Fibroblast of lung (primary cell): ENCODE measurements at regions not wholly inside any gene's neighbourhood (a gene's known extent, or its start where the extent isn't known, plus 50 kb on each side); places are given as distances from the start of the nearest gene placed in this dataset.

Source experiments
- DNase-seq, 2 donors: peaks; one replicate each; pipeline versions ENCODE4 v3.0.0 to v3.0.0-alpha.2; 2010; ENCODE audit warnings: low read depth in 2 of 2
- H2AFZ ChIP-seq: 2 replicates; pipeline ENCODE4 v1.5.1; 2012; ENCODE audit warnings: low read length, control low read depth, inconsistent platforms
- H3K27ac ChIP-seq: 2 replicates; pipeline ENCODE4 v1.5.1; 2011; ENCODE audit warnings: low read length, control low read depth; ENCODE audit not compliant: insufficient read depth
- H3K27me3 ChIP-seq: 2 replicates; pipeline ENCODE4 v1.5.1; 2011; ENCODE audit warnings: mild to moderate bottlenecking, low read length; ENCODE audit not compliant: control insufficient read depth, insufficient read depth
- H3K36me3 ChIP-seq: 2 replicates; pipeline ENCODE4 v1.5.1; 2011; ENCODE audit warnings: low read length; ENCODE audit not compliant: control insufficient read depth, insufficient read depth
- H3K4me1 ChIP-seq: 2 replicates; pipeline ENCODE4 v1.5.1; 2011; ENCODE audit warnings: low read length; ENCODE audit not compliant: control insufficient read depth, insufficient read depth; ENCODE audit errors: extremely low read depth
- H3K4me2 ChIP-seq: 2 replicates; pipeline ENCODE4 v1.5.1; 2011; ENCODE audit warnings: low read length, control low read depth; ENCODE audit not compliant: insufficient read depth; ENCODE audit errors: extremely low read depth
- H3K4me3 ChIP-seq, 4 experiments: fragments of 200-600 bp in 1 of 4; sonication (generic) in 1 of 4; replicated peaks in 1 of 4; 2 replicates each; pipeline ENCODE4 v1.5.1; 2011 to 2016; ENCODE audit warnings: low read length in 4 of 4, low read depth in 3 of 4, mild to moderate bottlenecking in 3 of 4, control low read depth in 2 of 4, inconsistent platforms in 1 of 4, mixed read lengths in 1 of 4; ENCODE audit not compliant: insufficient read depth in 1 of 4; ENCODE audit errors: control extremely low read depth in 1 of 4
- H3K79me2 ChIP-seq: 2 replicates; pipeline ENCODE4 v1.5.1; 2012; ENCODE audit warnings: mild to moderate bottlenecking, low read length, inconsistent platforms; ENCODE audit not compliant: control insufficient read depth, insufficient read depth
- H3K9ac ChIP-seq: 2 replicates; pipeline ENCODE4 v1.5.1; 2011; ENCODE audit warnings: mild to moderate bottlenecking, low read length, control low read depth; ENCODE audit not compliant: insufficient read depth
- H3K9me3 ChIP-seq: 2 replicates; pipeline ENCODE4 v1.5.1; 2012; ENCODE audit warnings: low read depth, low read length; ENCODE audit not compliant: control insufficient read depth, insufficient read depth
- H4K20me1 ChIP-seq: 2 replicates; pipeline ENCODE4 v1.5.1; 2011; ENCODE audit warnings: low read length; ENCODE audit not compliant: control insufficient read depth, insufficient read depth; ENCODE audit errors: extremely low read depth
- EZH2 ChIP-seq: IDR thresholded peaks from 2 replicates; pipeline ENCODE4 v1.5.1; 2012; ENCODE audit warnings: low read length, control low read depth, mild to moderate bottlenecking; ENCODE audit errors: missing control alignments
- TF ChIP-seq, protein P1 (sequence below), 2 donors: IDR thresholded peaks in 1 of 2; conservative IDR thresholded peaks in 1 of 2; 1 replicate in 1 of 2; 2 replicates in 1 of 2; pipeline ENCODE4 v1.5.1; 2011 to 2012; ENCODE audit warnings: low read length in 2 of 2, control low read depth in 1 of 2, inconsistent platforms in 1 of 2, low read depth in 1 of 2, mild to moderate bottlenecking in 1 of 2

- H3K27me3 ChIP-seq, result no peaks in the 10 kb centered on the region
- H3K4me2 ChIP-seq, result no peak overlapping the region
- no peak overlapping the region for H2AFZ ChIP-seq
- H4K20me1 ChIP-seq, result no peaks in the 10 kb centered on the region
- no peak overlapping the region for H3K4me3 ChIP-seq
- no peaks in the 10 kb centered on the region for H3K79me2 ChIP-seq
- no peaks in the 10 kb centered on the region for H3K9me3 ChIP-seq
- H3K9ac ChIP-seq, result no peak overlapping the region
- TF ChIP-seq, protein P1, sequence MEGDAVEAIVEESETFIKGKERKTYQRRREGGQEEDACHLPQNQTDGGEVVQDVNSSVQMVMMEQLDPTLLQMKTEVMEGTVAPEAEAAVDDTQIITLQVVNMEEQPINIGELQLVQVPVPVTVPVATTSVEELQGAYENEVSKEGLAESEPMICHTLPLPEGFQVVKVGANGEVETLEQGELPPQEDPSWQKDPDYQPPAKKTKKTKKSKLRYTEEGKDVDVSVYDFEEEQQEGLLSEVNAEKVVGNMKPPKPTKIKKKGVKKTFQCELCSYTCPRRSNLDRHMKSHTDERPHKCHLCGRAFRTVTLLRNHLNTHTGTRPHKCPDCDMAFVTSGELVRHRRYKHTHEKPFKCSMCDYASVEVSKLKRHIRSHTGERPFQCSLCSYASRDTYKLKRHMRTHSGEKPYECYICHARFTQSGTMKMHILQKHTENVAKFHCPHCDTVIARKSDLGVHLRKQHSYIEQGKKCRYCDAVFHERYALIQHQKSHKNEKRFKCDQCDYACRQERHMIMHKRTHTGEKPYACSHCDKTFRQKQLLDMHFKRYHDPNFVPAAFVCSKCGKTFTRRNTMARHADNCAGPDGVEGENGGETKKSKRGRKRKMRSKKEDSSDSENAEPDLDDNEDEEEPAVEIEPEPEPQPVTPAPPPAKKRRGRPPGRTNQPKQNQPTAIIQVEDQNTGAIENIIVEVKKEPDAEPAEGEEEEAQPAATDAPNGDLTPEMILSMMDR (conservative IDR thresholded peaks at IDR 0.05 in 1 of 2, IDR thresholded peaks at IDR 0.05 in 1 of 2; ENCODE audit: low read depth in 1 of 2, low read length in 2 of 2), result no peak
- no peak for TF ChIP-seq EZH2
- DNase-seq, result no peak
- H3K27ac ChIP-seq, result no peak overlapping the region
- H3K36me3 ChIP-seq, result no peaks in the 10 kb centered on the region
- H3K4me1 ChIP-seq, result no peaks in the 10 kb centered on the region
These were observed 66.4 kb downstream of the NPTX2 start for GRCh38 chr7:98683514-98683913.

DNA sequence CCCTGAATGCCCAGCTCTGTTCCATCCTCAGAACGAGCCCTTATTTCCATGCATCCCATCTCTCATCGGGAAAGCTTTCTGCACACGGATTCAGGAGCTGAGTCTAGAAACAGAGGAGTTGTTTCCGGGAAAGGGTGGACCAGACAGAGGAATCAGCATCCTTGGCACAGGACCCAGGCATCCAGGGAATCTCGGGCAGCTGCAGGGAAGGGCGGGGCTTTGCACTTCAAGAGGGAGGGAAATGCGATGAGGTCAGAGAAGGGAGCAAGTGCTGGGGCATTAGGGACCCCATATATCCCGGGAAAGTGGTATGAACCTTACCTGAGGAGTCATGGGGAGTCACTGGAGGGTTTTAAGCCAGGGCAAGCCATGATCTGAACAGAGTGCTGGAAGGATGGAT is 68.5 kb downstream of the NPTX2 start:
- Histone ChIP-seq H3K4me2 (no peak overlapping the region), H4K20me1 (no peaks in the 10 kb centered on the region), H3K4me1 (no peaks in the 10 kb centered on the region), H3K9me3 (no peaks in the 10 kb centered on the region), H3K27me3 (no peaks in the 10 kb centered on the region), H3K36me3 (no peaks in the 10 kb centered on the region), H3K79me2 (no peaks in the 10 kb centered on the region), H2AFZ (no peak overlapping the region), H3K9ac (no peak overlapping the region), H3K27ac (no peak overlapping the region), H3K4me3 (no peak overlapping the region)
- TF ChIP-seq, protein P1 (conservative IDR thresholded peaks at IDR 0.05 in 1 of 2, IDR thresholded peaks at IDR 0.05 in 1 of 2; ENCODE audit: low read depth in 1 of 2, low read length in 2 of 2), result no peak
- no peak for TF ChIP-seq EZH2
- DNase-seq, result no peak

- no peak overlapping the region for H3K27ac ChIP-seq
- no peaks in the 10 kb centered on the region for H3K9me3 ChIP-seq
- no peak overlapping the region for H3K4me3 ChIP-seq
- no peak overlapping the region for H2AFZ ChIP-seq
- no peak for TF ChIP-seq EZH2
- TF ChIP-seq, protein P1 (conservative IDR thresholded peaks at IDR 0.05 in 1 of 2, IDR thresholded peaks at IDR 0.05 in 1 of 2; ENCODE audit: low read depth in 1 of 2, low read length in 2 of 2), result no peak
- H3K79me2 ChIP-seq, result no peaks in the 10 kb centered on the region
- no peaks in the 10 kb centered on the region for H3K27me3 ChIP-seq
- no peak overlapping the region for H3K4me2 ChIP-seq
- no peaks in the 10 kb centered on the region for H3K4me1 ChIP-seq
- no peaks in the 10 kb centered on the region for H4K20me1 ChIP-seq
- DNase-seq, result no peak
- H3K9ac ChIP-seq, result no peak overlapping the region
- H3K36me3 ChIP-seq, result no peaks in the 10 kb centered on the region
These were observed 69.5 kb downstream of the NPTX2 start for GRCh38 chr7:98686466-98687080.
